ENCODE measurements at regions not wholly inside any gene's neighbourhood (a gene's known extent, or its start where the extent isn't known, plus 50 kb on each side); places are given as distances from the start of the nearest gene placed in this dataset.
A peak's percentile ranks its signal among the peaks of the same experiment; 100 is the strongest.
"Not testable (repeated sequence)": the region's sequence is repeated elsewhere in the genome, so short reads cannot be mapped to it uniquely, and the experiment has no call there.

GRCh38 chr9:108743901-108744371, 111.8 kb downstream of the ACTL7B start:
- H3K27ac ChIP-seq: no peak overlapping the region
- H3K9me3 ChIP-seq: no peaks in the 10 kb centered on the region
- no peaks in the 10 kb centered on the region for H3K4me1 ChIP-seq
- DNase-seq (no peak), ATAC-seq (ENCODE audit: low FRiP score in 2 of 2) (peak in 1 of 2 donors; percentile 61)
- TF ChIP-seq POLR2AphosphoS5 (IDR thresholded peaks at IDR 0.05) (no peak), POLR2A (IDR thresholded peaks at IDR 0.05) (no peak), CTCF (IDR thresholded peaks at IDR 0.05) (no peak), EP300 (IDR thresholded peaks at IDR 0.05) (no peak)
- H3K4me3 ChIP-seq: no peak overlapping the region
- no peaks in the 10 kb centered on the region for H3K36me3 ChIP-seq
- H3K27me3 ChIP-seq: no peaks in the 10 kb centered on the region
- 52 to 53% methylated on average over 4 to 6 of the region's 6 CpGs for WGBS, 2 donors

DNA sequence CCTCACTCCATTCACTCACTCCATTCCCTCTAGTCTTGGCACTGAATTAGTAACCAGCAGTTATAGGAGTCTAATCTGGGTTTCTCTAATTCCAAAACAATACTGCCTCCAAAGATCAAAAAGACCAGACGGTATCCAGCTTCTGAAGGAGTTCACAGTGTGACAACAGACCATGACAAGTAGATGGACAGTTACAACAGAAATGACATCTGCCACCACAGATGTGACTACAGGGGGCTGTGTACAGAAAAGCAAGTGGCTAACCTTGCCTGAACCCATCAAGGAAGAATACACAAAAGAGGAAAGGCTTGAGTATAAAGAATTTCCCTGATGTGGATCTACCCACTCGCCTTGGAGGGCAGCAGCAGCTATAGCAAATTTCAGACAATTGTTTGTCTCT, 112.4 kb downstream of the ACTL7B start:
- TF ChIP-seq EP300 (IDR thresholded peaks at IDR 0.05) (no peak), POLR2AphosphoS5 (IDR thresholded peaks at IDR 0.05) (no peak), CTCF (IDR thresholded peaks at IDR 0.05) (no peak), POLR2A (IDR thresholded peaks at IDR 0.05) (no peak)
- no peaks in the 10 kb centered on the region for H3K9me3 ChIP-seq
- no peaks in the 10 kb centered on the region for H3K4me1 ChIP-seq
- H3K4me3 ChIP-seq: no peak overlapping the region
- H3K36me3 ChIP-seq: no peaks in the 10 kb centered on the region
- 66 to 71% methylated on average over 2 of the region's 2 CpGs for WGBS, 2 donors
- no peak overlapping the region for H3K27ac ChIP-seq
- no peaks in the 10 kb centered on the region for H3K27me3 ChIP-seq
- DNase-seq (no peak), ATAC-seq (ENCODE audit: low FRiP score in 2 of 2) (no peak)

GRCh38 chr9:108742191-108742590, 113.6 kb downstream of the ACTL7B start:
- no peak overlapping the region for H3K4me3 ChIP-seq
- H3K9me3 ChIP-seq: no peaks in the 10 kb centered on the region
- H3K27me3 ChIP-seq: no peaks in the 10 kb centered on the region
- 86 to 87% methylated on average over 5 of the region's 5 CpGs for WGBS, 2 donors
- no peaks in the 10 kb centered on the region for H3K4me1 ChIP-seq
- H3K36me3 ChIP-seq: no peaks in the 10 kb centered on the region
- TF ChIP-seq EP300 (IDR thresholded peaks at IDR 0.05) (no peak), POLR2A (IDR thresholded peaks at IDR 0.05) (no peak)
- H3K27ac ChIP-seq: no peak overlapping the region
- ATAC-seq (ENCODE audit: low FRiP score in 2 of 2): no peak
- no peak for DNase-seq

DNA sequence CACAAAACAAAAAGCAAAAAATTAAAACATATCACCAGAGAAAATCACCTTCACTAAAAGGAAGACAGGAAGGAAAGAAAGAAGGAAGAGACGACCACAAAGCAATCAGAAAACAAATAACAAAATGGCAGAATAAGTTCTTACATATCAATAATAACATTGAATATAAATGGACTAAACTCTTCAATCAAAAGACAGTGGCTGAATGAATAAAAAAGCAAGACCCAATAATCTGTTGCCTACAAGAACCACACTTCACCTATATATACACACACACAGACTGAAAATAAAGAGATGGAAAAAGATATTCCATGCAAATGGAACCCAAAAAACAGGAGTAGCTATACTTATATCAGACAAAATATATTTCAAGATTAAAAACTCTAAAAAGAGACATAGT, 124.5 kb downstream of the ACTL7B start:
- not testable (repeated sequence) for H3K4me3 ChIP-seq; H3K4me1 ChIP-seq; H3K36me3 ChIP-seq; H3K27me3 ChIP-seq; DNase-seq; ATAC-seq (ENCODE audit: low FRiP score in 2 of 2); H3K27ac ChIP-seq; H3K9me3 ChIP-seq
- WGBS, 2 donors: 79% methylated on average over 1 of the region's 1 CpG

- Histone ChIP-seq H3K36me3 (no peaks in the 10 kb centered on the region), H3K27ac (no peak overlapping the region), H3K4me1 (no peaks in the 10 kb centered on the region), H3K4me3 (no peak overlapping the region), H3K9me3 (peaks cover 0 to 6% (median 0%) of the 10 kb centered on the region in 4 donors), H3K27me3 (no peaks in the 10 kb centered on the region)
- 18 to 50% methylated on average over 2 of the region's 2 CpGs for WGBS, 2 donors
- TF ChIP-seq CTCF (IDR thresholded peaks at IDR 0.05) (no peak), EP300 (IDR thresholded peaks at IDR 0.05) (no peak), POLR2AphosphoS5 (IDR thresholded peaks at IDR 0.05) (no peak), POLR2A (IDR thresholded peaks at IDR 0.05) (no peak)
- DNase-seq (no peak), ATAC-seq (ENCODE audit: low FRiP score in 2 of 2) (no peak)
These were observed 128.1 kb downstream of the ACTL7B start for GRCh38 chr9:108727580-108728111.

DNA sequence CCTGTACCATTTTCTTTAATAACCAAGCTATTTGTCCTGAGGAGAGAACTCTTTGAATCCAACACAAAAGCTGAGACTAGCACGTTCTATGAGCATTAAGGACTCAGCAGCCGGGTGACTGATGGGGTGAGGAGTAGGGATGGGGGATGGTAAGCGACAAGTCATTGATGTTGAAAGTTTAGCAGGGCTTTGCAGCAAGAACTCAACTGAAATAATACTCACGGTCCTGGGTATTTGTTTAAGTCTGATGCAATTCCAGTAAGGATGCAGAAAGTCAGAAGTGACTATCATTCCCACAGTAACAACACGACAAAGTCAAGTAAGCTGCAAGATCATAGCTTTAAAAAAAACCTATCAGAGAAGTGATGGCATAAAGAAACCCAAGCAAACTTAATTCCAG, 131.1 kb downstream of the ACTL7B start:
- Histone ChIP-seq H3K4me1 (no peaks in the 10 kb centered on the region), H3K9me3 (no peaks in the 10 kb centered on the region), H3K36me3 (no peaks in the 10 kb centered on the region), H3K27ac (no peak overlapping the region), H3K4me3 (no peak overlapping the region), H3K27me3 (no peaks in the 10 kb centered on the region)
- DNase-seq (no peak), ATAC-seq (ENCODE audit: low FRiP score in 2 of 2) (no peak)
- TF ChIP-seq EP300 (IDR thresholded peaks at IDR 0.05) (no peak), POLR2A (IDR thresholded peaks at IDR 0.05) (no peak), CTCF (IDR thresholded peaks at IDR 0.05) (no peak), POLR2AphosphoS5 (IDR thresholded peaks at IDR 0.05) (no peak)
- 49 to 66% methylated on average over 5 of the region's 5 CpGs for WGBS, 2 donors
